GM12878 (cell line): ENCODE measurements at regions not wholly inside any gene's neighbourhood (a gene's known extent, or its start where the extent isn't known, plus 50 kb on each side); places are given as distances from the start of the nearest gene placed in this dataset.

Source experiments
- ATAC-seq: fragments of 200-7000 bp; cut with Tn5 transposase; 3 replicates; pipeline ENCODE4 v1.9.1; 2020; ENCODE audit warnings: mild to moderate bottlenecking, moderate library complexity
- BruUV-seq: library from RNA; stranded (reverse); fragments of 400-500 nt; replicated peaks from 2 replicates; lab custom pipeline; 2021; lab: Mats Ljungman, UMichigan
- CTCF ChIA-PET: fragments of 300-600 bp; sonication (Branson Sonifier 250); formaldehyde crosslinking; extraction: SDS; loops from one replicate; lab custom pipeline; 2021; ENCODE audit warnings: inconsistent platforms; lab: Yijun Ruan, JAX
- POLR2A ChIA-PET: fragments of 350-600 bp; formaldehyde crosslinking; extraction: SDS; loops from one replicate; lab custom pipeline; 2021; ENCODE audit warnings: inconsistent platforms; lab: Charles Lee
- RAD21 ChIA-PET: fragments of 300-600 bp; sonication (Branson Sonifier 250); formaldehyde crosslinking; loops from one replicate; lab custom pipeline; 2023; ENCODE audit warnings: antibody characterized with exemption; ENCODE audit not compliant: unreplicated experiment; lab: Charles Lee
- SMC1A ChIA-PET: fragments of 300-600 bp; sonication (Branson Sonifier 250); formaldehyde crosslinking; loops from one replicate; lab custom pipeline; 2023; ENCODE audit not compliant: unreplicated experiment, uncharacterized antibody; lab: Charles Lee
- DNase-seq: peaks from one replicate; pipeline ENCODE4 v3.0.0-alpha.2; 2011; ENCODE audit warnings: low read depth, low spot score
- FAIRE-seq: peaks from 3 replicates; lab custom pipeline; 2011; peaks lifted over from hg19 to GRCh38; lab: Jason Lieb, UNC
- H2AFZ ChIP-seq: 2 replicates; pipeline ENCODE4 v1.6.0; 2011; ENCODE audit warnings: low read depth, low read length, control low read depth; ENCODE audit not compliant: control insufficient read depth
- H3K27ac ChIP-seq: 2 replicates; pipeline ENCODE4 v1.5.1; 2011; ENCODE audit warnings: control low read depth; ENCODE audit not compliant: control insufficient read depth, insufficient read depth
- H3K27me3 ChIP-seq, 2 experiments: replicated peaks in 1 of 2; 2 replicates each; pipeline versions ENCODE4 v1.6.0 to v1.6.1; 2011; ENCODE audit warnings: low read length in 1 of 2; ENCODE audit not compliant: control insufficient read depth in 2 of 2, insufficient read depth in 2 of 2
- H3K36me3 ChIP-seq, 2 experiments: 2 replicates each; pipeline ENCODE4 v1.5.1; 2011; ENCODE audit warnings: low read length in 1 of 2; ENCODE audit not compliant: control insufficient read depth in 2 of 2, insufficient read depth in 2 of 2
- H3K4me1 ChIP-seq: 2 replicates; pipeline ENCODE4 v1.6.1; 2011; ENCODE audit warnings: mild to moderate bottlenecking, low read length, moderate library complexity, mixed read lengths; ENCODE audit not compliant: control insufficient read depth, insufficient read depth
- H3K4me2 ChIP-seq: 2 replicates; pipeline ENCODE4 v1.6.0; 2011; ENCODE audit warnings: control low read depth; ENCODE audit not compliant: control insufficient read depth, insufficient read depth
- H3K4me3 ChIP-seq: fragments of 200-600 bp; sonication (generic); 2 replicates; pipeline ENCODE4 v1.5.1; 2016
- H3K79me2 ChIP-seq: 2 replicates; pipeline ENCODE4 v1.6.0; 2011; ENCODE audit warnings: low read length; ENCODE audit not compliant: control insufficient read depth, insufficient read depth
- H3K9ac ChIP-seq: 2 replicates; pipeline ENCODE4 v1.8.0; 2011; ENCODE audit warnings: low read length, control low read depth, mixed read lengths; ENCODE audit not compliant: control insufficient read depth, insufficient read depth
- H3K9me3 ChIP-seq: replicated peaks from 3 replicates; pipeline ENCODE4 v1.5.1; 2011; ENCODE audit warnings: mild to moderate bottlenecking, low read length; ENCODE audit not compliant: control insufficient read depth, insufficient read depth
- H4K20me1 ChIP-seq: 2 replicates; pipeline ENCODE4 v1.6.0; 2011; ENCODE audit not compliant: control insufficient read depth, insufficient read depth
- CHD2 ChIP-seq: IDR thresholded peaks from 2 replicates; pipeline ENCODE4 v1.6.1; 2011; ENCODE audit warnings: low read depth, low read length, improper control_type of control experiment, borderline replicate concordance
- FOXM1 ChIP-seq: IDR thresholded peaks from 2 replicates; pipeline ENCODE4 v1.6.1; 2012; ENCODE audit warnings: low read depth, mild to moderate bottlenecking, inconsistent platforms, low read length, moderate library complexity
- HDAC2 ChIP-seq: fragments of 200-600 bp; sonication (generic); IDR thresholded peaks from 2 replicates; pipeline ENCODE4 v1.6.1; 2017
- MEF2B ChIP-seq: fragments of 450-650 bp; IDR thresholded peaks from 2 replicates; pipeline ENCODE4 v1.6.1; 2018; ENCODE audit warnings: mild to moderate bottlenecking, moderate library complexity; ENCODE audit not compliant: partially characterized antibody, poor library complexity, severe bottlenecking
- NFIC ChIP-seq: IDR thresholded peaks from 2 replicates; pipeline ENCODE4 v1.6.1; 2012; ENCODE audit warnings: low read depth, mild to moderate bottlenecking, inconsistent platforms, low read length, moderate library complexity
- PAX5 ChIP-seq: IDR thresholded peaks from 2 replicates; pipeline ENCODE4 v1.6.1; 2011; ENCODE audit warnings: low read depth, low read length, borderline replicate concordance
- POLR2AphosphoS2 ChIP-seq: IDR thresholded peaks from 2 replicates; pipeline ENCODE4 v1.6.1; 2011; ENCODE audit warnings: low read depth, mild to moderate bottlenecking, low read length, improper control_type of control experiment, moderate library complexity
- POLR2AphosphoS5 ChIP-seq: IDR thresholded peaks from 2 replicates; pipeline ENCODE4 v1.6.1; 2011; ENCODE audit warnings: mild to moderate bottlenecking, low read length, inconsistent platforms
- RBBP5 ChIP-seq: fragments of 200-600 bp; sonication (generic); conservative IDR thresholded peaks from 2 replicates; pipeline ENCODE4 v1.6.1; 2016
- SMARCA5 ChIP-seq: fragments of 450-650 bp; IDR thresholded peaks from 2 replicates; pipeline ENCODE4 v1.6.1; 2017; ENCODE audit warnings: mild to moderate bottlenecking
- SPI1 ChIP-seq: IDR thresholded peaks from 2 replicates; pipeline ENCODE4 v1.6.1; 2011; ENCODE audit warnings: low read depth, mild to moderate bottlenecking, low read length, moderate library complexity, borderline replicate concordance; ENCODE audit not compliant: insufficient read depth
- SREBF1 ChIP-seq: IDR thresholded peaks from 2 replicates; pipeline ENCODE4 v1.6.1; 2012; ENCODE audit warnings: mild to moderate bottlenecking, low read length
- ZNF274 ChIP-seq: IDR thresholded peaks from one replicate; pipeline ENCODE4 v1.8.0; 2011; ENCODE audit not compliant: insufficient read length, insufficient read depth
- ZSCAN29 ChIP-seq: fragments of 450-650 bp; IDR thresholded peaks from 2 replicates; pipeline ENCODE4 v1.6.1; 2017; ENCODE audit warnings: mild to moderate bottlenecking, moderate library complexity
- WGBS: methylation state at CpG from one replicate; pipeline ENCODE4 v1.1.6; 2016; ENCODE audit warnings: low lambda C conversion rate; ENCODE audit not compliant: insufficient replicate concordance, insufficient coverage; ENCODE audit errors: missing lambda C conversion rate; 5-methylcytosine and 5-hydroxymethylcytosine counted together
- in situ Hi-C: fragments of 300-500 bp; cut with MboI; formaldehyde crosslinking; loops from 9 replicates; pipeline ENCODE4 v1.14.3; 2018; ENCODE audit warnings: mixed read lengths
- intact Hi-C: fragments of 100-400 bp; cut with micrococcal nuclease; formaldehyde crosslinking; loops from one replicate; pipeline ENCODE4 v1.14.2; 2022; ENCODE audit not compliant: unreplicated experiment
- TF ChIP-seq, protein P1 (sequence below): IDR thresholded peaks from 2 replicates; pipeline ENCODE4 v1.6.1; 2012; ENCODE audit warnings: mild to moderate bottlenecking, low read depth, low read length
- TF ChIP-seq, protein P2 (sequence below): fragments of 450-650 bp; IDR thresholded peaks from 2 replicates; pipeline ENCODE4 v1.6.1; 2017; ENCODE audit warnings: mild to moderate bottlenecking

DNA sequence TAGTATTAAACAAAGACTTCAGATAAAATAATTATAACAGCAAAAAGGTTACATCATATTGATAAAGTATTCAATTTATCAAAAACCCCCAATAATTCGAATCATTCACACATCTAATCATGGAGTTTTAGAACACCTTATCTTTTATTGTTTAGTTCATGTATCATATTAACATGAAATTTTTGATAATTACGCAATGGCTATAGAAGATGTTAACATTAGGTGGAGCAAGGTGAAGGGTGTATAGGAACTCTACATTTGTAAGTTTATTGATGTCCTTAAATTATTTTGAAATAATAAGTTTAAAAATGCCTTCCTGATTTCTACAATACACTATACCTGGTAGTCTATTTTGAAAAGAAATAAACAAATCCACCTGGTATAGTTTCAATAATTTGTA lies 696.5 kb upstream of the BCHE start:
- in situ Hi-C loops: no loop called here
- intact Hi-C loops: no loop called here
- SMC1A ChIA-PET: no interaction called here
- no peaks in the 10 kb centered on the region for H3K4me1 ChIP-seq
- H3K9me3 ChIP-seq: no peaks in the 10 kb centered on the region; the same call in 2 of the 3 replicates
- no peak for TF ChIP-seq ZSCAN29
- TF ChIP-seq, protein P1, sequence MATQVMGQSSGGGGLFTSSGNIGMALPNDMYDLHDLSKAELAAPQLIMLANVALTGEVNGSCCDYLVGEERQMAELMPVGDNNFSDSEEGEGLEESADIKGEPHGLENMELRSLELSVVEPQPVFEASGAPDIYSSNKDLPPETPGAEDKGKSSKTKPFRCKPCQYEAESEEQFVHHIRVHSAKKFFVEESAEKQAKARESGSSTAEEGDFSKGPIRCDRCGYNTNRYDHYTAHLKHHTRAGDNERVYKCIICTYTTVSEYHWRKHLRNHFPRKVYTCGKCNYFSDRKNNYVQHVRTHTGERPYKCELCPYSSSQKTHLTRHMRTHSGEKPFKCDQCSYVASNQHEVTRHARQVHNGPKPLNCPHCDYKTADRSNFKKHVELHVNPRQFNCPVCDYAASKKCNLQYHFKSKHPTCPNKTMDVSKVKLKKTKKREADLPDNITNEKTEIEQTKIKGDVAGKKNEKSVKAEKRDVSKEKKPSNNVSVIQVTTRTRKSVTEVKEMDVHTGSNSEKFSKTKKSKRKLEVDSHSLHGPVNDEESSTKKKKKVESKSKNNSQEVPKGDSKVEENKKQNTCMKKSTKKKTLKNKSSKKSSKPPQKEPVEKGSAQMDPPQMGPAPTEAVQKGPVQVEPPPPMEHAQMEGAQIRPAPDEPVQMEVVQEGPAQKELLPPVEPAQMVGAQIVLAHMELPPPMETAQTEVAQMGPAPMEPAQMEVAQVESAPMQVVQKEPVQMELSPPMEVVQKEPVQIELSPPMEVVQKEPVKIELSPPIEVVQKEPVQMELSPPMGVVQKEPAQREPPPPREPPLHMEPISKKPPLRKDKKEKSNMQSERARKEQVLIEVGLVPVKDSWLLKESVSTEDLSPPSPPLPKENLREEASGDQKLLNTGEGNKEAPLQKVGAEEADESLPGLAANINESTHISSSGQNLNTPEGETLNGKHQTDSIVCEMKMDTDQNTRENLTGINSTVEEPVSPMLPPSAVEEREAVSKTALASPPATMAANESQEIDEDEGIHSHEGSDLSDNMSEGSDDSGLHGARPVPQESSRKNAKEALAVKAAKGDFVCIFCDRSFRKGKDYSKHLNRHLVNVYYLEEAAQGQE: no peak
- TF ChIP-seq SMARCA5: no peak
- H3K4me2 ChIP-seq: no peak overlapping the region
- no peaks in the 10 kb centered on the region for H4K20me1 ChIP-seq
- CTCF ChIA-PET: no interaction called here
- FAIRE-seq: no peak
- no peaks in the 10 kb centered on the region for H3K27me3 ChIP-seq
- no peak overlapping the region for H3K9ac ChIP-seq
- H3K4me3 ChIP-seq: no peak overlapping the region
- no peak for ATAC-seq
- POLR2A ChIA-PET: no interaction called here
- DNase-seq: no peak
- no peak overlapping the region for H3K27ac ChIP-seq
- BruUV-seq: no TSS peak
- WGBS: 45% methylated on average over 2 of the region's 2 CpGs
- RAD21 ChIA-PET: no interaction called here
- no peaks in the 10 kb centered on the region for H3K79me2 ChIP-seq
- H3K36me3 ChIP-seq: no peaks in the 10 kb centered on the region
- no peak overlapping the region for H2AFZ ChIP-seq

DNA sequence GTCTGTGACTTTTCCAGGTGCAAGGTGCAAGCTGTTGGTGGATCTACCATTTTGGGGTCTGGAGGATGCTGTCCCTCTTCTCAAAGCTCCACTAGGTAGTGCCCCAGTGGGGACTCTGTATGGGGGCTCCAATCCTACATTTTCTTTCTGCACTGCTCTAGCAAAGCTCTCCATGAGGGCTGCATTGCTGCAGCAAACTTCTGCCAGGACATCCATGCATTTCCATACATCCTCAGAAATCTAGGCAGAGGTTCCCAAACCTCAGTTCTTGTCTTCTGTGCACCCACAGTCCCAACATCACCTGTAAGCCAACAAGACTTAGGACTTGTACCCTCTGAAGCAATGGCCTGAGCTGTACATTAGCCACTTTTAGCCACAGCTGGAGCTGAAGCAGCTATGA lies 694.5 kb upstream of the BCHE start:
- ChIA-PET SMC1A (no interaction called here), CTCF (no interaction called here), POLR2A (no interaction called here), RAD21 (no interaction called here)
- Histone ChIP-seq H3K27ac (no peak overlapping the region), H3K9me3 (no peaks in the 10 kb centered on the region; the same call in 2 of the 3 replicates), H3K9ac (no peak overlapping the region), H3K79me2 (no peaks in the 10 kb centered on the region), H3K4me3 (no peak overlapping the region), H2AFZ (no peak overlapping the region), H3K4me1 (no peaks in the 10 kb centered on the region), H4K20me1 (no peaks in the 10 kb centered on the region), H3K27me3 (no peaks in the 10 kb centered on the region), H3K36me3 (no peaks in the 10 kb centered on the region), H3K4me2 (no peak overlapping the region)
- no peak for TF ChIP-seq PAX5
- TF ChIP-seq CHD2: no peak
- TF ChIP-seq, protein P2, sequence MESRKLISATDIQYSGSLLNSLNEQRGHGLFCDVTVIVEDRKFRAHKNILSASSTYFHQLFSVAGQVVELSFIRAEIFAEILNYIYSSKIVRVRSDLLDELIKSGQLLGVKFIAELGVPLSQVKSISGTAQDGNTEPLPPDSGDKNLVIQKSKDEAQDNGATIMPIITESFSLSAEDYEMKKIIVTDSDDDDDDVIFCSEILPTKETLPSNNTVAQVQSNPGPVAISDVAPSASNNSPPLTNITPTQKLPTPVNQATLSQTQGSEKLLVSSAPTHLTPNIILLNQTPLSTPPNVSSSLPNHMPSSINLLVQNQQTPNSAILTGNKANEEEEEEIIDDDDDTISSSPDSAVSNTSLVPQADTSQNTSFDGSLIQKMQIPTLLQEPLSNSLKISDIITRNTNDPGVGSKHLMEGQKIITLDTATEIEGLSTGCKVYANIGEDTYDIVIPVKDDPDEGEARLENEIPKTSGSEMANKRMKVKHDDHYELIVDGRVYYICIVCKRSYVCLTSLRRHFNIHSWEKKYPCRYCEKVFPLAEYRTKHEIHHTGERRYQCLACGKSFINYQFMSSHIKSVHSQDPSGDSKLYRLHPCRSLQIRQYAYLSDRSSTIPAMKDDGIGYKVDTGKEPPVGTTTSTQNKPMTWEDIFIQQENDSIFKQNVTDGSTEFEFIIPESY: no peak
- no peak for TF ChIP-seq MEF2B
- no peak for TF ChIP-seq FOXM1
- no peak for TF ChIP-seq ZNF274
- no peak for TF ChIP-seq POLR2AphosphoS2
- no peak for TF ChIP-seq RBBP5
- TF ChIP-seq NFIC: no peak
- TF ChIP-seq POLR2AphosphoS5: no peak
- TF ChIP-seq SPI1: no peak
- no peak for TF ChIP-seq SREBF1
- no peak for TF ChIP-seq HDAC2
- BruUV-seq: no TSS peak
- intact Hi-C loops: no loop called here
- FAIRE-seq (no peak), ATAC-seq (no peak), DNase-seq (no peak)
- in situ Hi-C loops: no loop called here
